NCI-H748 (cell line): ENCODE measurements at regions not wholly inside any gene's neighbourhood (a gene's known extent, or its start where the extent isn't known, plus 50 kb on each side); places are given as distances from the start of the nearest gene placed in this dataset.

Experiments used
- DNase-seq: peaks from one replicate; lab custom pipeline; 2025; ENCODE audit not compliant: unreplicated experiment; lab: John Stamatoyannopoulos, UW

GRCh38 chr3:154976072-154976983 is 103.8 kb upstream of the MME start:
- no peak for DNase-seq

GRCh38 chr3:154973851-154974250 is 106.3 kb upstream of the MME start:
- no peak for DNase-seq

GRCh38 chr3:154972951-154973350 is 107.2 kb upstream of the MME start:
- no peak for DNase-seq

GRCh38 chr3:154971771-154972326 is 108.3 kb upstream of the MME start:
- DNase-seq: no peak

GRCh38 chr3:154971341-154971740 is 108.8 kb upstream of the MME start:
- no peak for DNase-seq

- no peak for DNase-seq
Measured at GRCh38 chr3:154970797-154971196, 109.3 kb upstream of the MME start.

GRCh38 chr3:154969366-154969765 is 110.8 kb upstream of the MME start:
- DNase-seq: no peak

- DNase-seq: no peak
Measured at GRCh38 chr3:154967090-154967489, 113.0 kb upstream of the MME start.

GRCh38 chr3:154956815-154957214 is 123.3 kb upstream of the MME start:
- DNase-seq: no peak

GRCh38 chr3:154955907-154956533 is 124.1 kb upstream of the MME start:
- peak; percentile 45 for DNase-seq

GRCh38 chr3:154954757-154955156 is 125.4 kb upstream of the MME start:
- DNase-seq: no peak

- DNase-seq: no peak
Measured at GRCh38 chr3:154953538-154953937, 126.6 kb upstream of the MME start.

- no peak for DNase-seq
Measured at GRCh38 chr3:154952553-154952952, 127.6 kb upstream of the MME start.

GRCh38 chr3:154943981-154944380 is 136.1 kb upstream of the MME start:
- no peak for DNase-seq

- DNase-seq: no peak
Measured at GRCh38 chr3:154942827-154943226, 137.3 kb upstream of the MME start.

GRCh38 chr3:154936196-154936595 is 143.9 kb upstream of the MME start:
- no peak for DNase-seq

- no peak for DNase-seq
Measured at GRCh38 chr3:154933581-154933980, 146.5 kb upstream of the MME start.

- DNase-seq: no peak
Measured at GRCh38 chr3:154932633-154933032, 147.5 kb upstream of the MME start.

GRCh38 chr3:154931484-154931883 is 148.6 kb upstream of the MME start:
- DNase-seq: no peak

GRCh38 chr3:154926721-154927120 is 153.4 kb upstream of the MME start:
- no peak for DNase-seq

- DNase-seq: no peak
Measured at GRCh38 chr3:154921351-154921750, 158.8 kb upstream of the MME start.

- no peak for DNase-seq
Measured at GRCh38 chr3:154919226-154919625, 160.9 kb upstream of the MME start.
